Retinal pigment epithelial cell (primary cell): ENCODE measurements at regions not wholly inside any gene's neighbourhood (a gene's known extent, or its start where the extent isn't known, plus 50 kb on each side); places are given as distances from the start of the nearest gene placed in this dataset.

Experiments used
- DNase-seq: peaks from one replicate; pipeline ENCODE4 v3.0.0-alpha.2; 2010; ENCODE audit warnings: low read depth
- H3K4me3 ChIP-seq: 2 replicates; pipeline ENCODE4 v1.5.1; 2011; ENCODE audit warnings: mild to moderate bottlenecking, low read length, control low read depth, moderate library complexity
- CTCF ChIP-seq: conservative IDR thresholded peaks from 2 replicates; pipeline ENCODE4 v1.5.1; 2011; ENCODE audit warnings: low read depth, low read length, control low read depth, inconsistent platforms

GRCh38 chr14:101072531-101072930, 169.0 kb upstream of the RTL1 start:
- DNase-seq = no peak
- no peak overlapping the region for H3K4me3 ChIP-seq
- TF ChIP-seq CTCF = no peak

DNA sequence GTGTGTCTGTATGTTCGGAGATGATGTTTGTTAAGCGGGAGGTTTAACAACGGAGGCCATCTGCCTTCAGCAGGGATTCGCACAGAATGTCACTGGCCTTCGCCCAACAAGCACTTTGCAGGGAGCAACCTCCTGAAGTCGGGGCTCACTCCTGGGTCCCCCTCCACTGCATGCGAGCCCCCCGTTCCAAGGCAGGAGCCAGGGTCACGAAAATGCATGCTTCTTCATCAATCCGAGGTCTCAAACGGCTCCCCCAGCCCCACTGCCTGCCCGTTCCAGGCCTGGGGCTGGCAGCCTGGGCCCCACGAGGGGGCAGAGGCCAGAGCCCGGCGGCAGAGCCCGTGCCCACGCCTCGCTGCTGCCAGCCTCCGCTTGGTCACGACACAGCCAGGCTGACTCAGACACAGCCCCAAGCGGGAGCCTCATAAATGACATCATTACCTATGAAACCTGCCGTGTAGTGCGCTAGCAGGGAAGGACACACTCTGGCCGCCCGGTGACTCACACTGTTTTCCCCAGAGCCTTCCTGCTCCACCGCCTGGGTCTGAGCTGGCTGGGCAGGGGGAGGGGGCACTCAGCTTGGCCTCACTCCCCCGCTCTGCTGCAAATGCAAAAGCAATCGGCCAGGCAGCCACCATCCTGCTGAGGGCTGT, 169.5 kb upstream of the RTL1 start:
- DNase-seq = peak; percentile 94
- H3K4me3 ChIP-seq = no peak overlapping the region
- no peak for TF ChIP-seq CTCF

- no peak for DNase-seq
- no peak for TF ChIP-seq CTCF
- H3K4me3 ChIP-seq = no peak overlapping the region
These were observed 170.1 kb upstream of the RTL1 start for GRCh38 chr14:101073598-101073965.

- TF ChIP-seq CTCF = no peak
- H3K4me3 ChIP-seq = no peak overlapping the region
- DNase-seq = no peak
These were observed 170.9 kb upstream of the RTL1 start for GRCh38 chr14:101074196-101075024.

GRCh38 chr14:101075025-101075800, 171.7 kb upstream of the RTL1 start:
- TF ChIP-seq CTCF = no peak
- no peak for DNase-seq
- H3K4me3 ChIP-seq = no peak overlapping the region

DNA sequence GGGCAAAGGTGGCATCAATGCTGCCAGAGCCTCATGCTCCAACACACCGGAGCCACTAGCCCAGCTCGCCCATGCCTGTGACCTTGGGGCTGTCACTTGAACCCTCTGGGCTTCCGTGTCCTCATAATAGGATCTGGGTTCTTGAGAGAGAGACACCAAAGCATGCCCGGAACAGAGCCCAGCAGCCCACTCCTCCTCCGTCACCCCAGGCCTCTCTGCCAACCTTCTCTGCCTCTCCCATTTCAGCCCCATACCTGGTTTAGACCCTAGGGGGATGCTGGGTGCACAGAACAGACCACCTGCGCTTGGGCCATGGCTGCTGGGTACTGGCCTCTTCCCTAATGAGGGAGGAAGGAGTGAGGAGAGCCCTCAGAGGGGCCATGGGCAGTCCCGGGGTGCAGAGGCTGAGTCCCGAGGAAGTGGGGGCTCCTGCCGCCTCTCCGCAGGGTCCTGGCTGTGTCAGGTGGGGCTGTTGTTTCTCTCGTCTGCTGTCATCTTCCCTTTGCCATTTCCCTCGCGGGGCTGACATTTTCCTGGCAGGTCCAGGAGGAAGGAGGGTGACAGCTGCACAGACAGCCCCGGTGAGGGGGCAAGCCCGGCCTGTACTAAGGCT, 172.4 kb upstream of the RTL1 start:
- TF ChIP-seq CTCF = no peak
- DNase-seq = no peak
- no peak overlapping the region for H3K4me3 ChIP-seq
